DMS 273 (cell line): ENCODE measurements at regions not wholly inside any gene's neighbourhood (a gene's known extent, or its start where the extent isn't known, plus 50 kb on each side); places are given as distances from the start of the nearest gene placed in this dataset.

Source experiments
- DNase-seq: peaks from one replicate; lab custom pipeline; 2025; ENCODE audit not compliant: unreplicated experiment; lab: John Stamatoyannopoulos, UW

GRCh38 chr1:186557147-186557777 is 96.3 kb upstream of the PDC start:
- DNase-seq = no peak

DNA sequence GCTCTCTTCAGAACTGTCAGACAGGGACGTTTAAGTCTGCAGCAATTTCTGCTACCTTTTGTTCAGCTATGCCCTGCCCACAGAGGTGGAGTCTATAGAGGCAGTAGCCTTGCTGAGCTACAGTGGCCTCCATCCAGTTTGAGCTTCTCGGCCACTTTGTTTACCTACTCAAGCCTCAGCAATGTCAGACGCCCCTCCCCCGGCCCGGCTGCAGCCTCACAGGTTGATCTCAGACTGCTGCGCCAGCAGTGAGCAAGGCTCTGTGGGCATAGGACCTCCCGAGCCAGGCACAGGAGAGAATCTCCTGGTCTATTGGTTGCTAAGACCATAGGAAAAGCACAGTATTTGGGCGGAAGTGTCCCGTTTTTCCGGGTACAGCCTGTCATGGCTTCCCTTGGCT is 89.9 kb upstream of the PDC start:
- no peak for DNase-seq

GRCh38 chr1:186541003-186541402 is 80.1 kb upstream of the PDC start:
- DNase-seq = no peak

- no peak for DNase-seq
Measured at GRCh38 chr1:186540521-186540920, 79.6 kb upstream of the PDC start.

DNA sequence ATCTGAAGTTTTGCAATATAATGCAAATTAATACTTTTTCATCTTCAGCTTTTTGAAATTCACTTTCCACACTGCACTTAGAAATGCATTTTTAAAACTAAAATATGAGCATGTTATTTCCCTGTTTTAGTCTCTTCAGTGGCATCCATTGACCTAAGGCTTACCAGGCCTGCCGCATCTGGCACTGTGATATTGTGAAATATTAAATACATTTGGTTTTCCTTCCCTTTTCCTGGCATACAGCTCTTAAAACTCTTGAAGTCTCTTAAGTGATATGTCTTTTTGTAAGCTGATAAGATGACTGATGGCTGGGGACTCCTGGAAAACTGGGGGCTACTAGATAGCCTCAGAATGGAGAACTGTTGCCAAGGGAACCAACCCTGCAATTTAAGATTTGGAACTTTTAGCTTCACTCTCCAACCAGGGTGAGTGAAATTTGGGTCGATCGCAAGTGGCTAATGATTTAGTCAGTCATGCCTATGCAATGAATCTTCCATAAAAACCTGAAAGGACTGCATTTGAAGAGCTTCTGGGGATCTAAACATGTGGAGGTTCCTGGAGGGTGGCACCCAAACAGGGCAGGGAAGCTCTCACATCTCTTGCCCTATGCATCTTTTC is 75.5 kb upstream of the PDC start:
- DNase-seq = no peak

DNA sequence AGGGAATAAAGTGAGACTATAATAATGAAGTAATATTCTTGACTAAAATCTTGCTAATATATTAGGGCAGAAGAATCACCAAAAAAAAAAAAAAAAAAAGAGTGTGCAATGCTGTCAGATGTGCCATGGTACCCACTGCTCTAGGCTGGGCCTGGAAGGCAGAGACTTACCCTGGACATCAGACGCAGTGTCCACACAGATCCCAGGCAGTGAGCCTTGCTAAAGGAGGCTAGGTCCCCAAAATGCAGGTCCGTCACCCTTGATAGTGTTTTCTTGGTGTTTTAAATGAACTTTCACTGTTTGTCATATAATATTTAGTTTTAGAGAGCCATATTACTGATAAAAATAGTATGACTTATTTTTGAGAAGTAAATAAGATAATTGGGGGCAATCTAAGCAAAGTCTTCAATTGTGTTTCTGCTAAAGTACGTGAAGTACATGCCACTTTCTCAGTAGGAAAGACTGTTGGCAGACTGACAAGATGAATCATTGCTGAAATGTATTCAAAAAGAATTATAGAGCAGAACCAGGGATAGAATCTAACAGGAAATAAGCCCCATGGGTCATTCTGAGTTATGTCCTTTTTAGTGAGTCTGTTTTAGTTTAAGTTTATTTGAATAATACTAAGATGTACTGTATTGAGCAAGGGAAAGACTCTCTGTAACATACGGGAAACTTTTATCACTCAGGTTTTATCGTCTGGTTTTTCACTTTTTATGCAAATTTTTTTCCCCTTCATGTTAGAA is 74.6 kb upstream of the PDC start:
- DNase-seq = peak; percentile 1

- no peak for DNase-seq
Measured at GRCh38 chr1:186534401-186534800, 73.5 kb upstream of the PDC start.

DNA sequence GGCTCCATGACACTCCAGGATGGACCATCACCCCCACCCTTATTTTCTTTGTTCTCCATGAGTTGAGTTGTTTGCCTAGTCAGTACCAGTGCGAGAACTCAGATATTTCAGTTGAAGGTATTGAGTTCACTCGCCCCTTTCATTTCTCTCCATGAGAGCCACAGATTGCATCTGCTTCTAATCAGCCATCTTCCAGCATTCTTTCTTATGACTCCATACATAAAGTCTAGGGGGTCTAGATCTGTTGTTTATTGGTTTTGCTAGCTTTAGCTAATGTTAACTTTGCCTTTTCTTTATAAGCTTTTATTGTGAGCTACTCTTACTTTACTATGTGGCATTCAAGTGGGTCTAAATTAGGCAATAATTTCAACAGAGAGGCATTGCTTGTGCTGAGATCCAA is 71.6 kb upstream of the PDC start:
- DNase-seq = no peak

DNA sequence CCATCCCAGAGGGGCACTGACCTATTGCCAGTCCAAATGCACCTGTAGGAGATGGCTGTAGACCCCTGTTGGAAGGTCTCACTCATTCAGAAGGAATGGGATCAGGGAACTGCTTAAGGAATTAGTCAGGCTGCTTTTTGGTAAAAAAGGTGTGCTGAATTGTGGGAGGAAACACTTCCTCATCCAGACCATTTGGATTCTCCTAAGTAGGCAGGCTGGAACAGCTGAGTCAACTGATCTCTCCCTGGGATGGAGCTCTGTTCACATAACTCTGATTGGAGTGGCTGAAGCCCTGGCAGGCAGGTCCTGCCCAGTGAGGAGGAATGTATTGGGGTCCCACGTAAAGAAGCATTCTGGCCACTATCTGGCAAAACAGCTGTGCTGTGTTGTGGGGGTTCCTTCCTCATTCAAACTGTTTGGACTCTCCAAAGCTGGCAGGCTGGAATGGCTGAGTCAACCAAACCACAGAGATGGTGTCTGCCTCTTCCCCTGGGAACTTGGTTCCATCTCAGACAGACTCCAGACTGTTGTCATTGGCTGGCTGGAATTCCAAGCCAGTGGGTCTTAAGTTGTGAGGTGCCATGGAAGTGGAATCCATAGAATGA is 70.7 kb upstream of the PDC start:
- no peak for DNase-seq

DNA sequence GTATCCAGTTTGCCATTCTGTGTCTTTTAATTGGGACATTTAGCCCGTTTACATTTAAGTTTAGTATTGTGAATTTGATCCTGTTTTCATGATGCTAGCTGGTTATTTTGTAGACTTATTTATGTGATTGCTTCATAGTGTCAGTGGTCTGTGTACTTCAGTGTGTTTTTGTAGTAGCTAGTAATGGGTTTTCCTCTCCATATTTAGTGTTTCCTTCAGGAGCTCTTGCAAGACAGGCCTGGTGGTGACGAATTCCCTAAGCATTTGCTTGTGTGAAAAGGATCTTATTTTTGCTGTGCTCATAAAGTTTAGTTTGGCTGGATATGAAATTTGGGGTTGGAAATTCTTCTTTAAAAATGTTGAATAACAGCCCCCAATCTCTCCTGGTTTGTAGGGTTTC is 69.2 kb upstream of the PDC start:
- no peak for DNase-seq

- DNase-seq = no peak
Measured at GRCh38 chr1:186519982-186520381, 59.1 kb upstream of the PDC start.

GRCh38 chr1:186518822-186519381 is 58.0 kb upstream of the PDC start:
- no peak for DNase-seq

GRCh38 chr1:186518395-186518794 is 57.5 kb upstream of the PDC start:
- DNase-seq = no peak

GRCh38 chr1:186514367-186514766 is 53.5 kb upstream of the PDC start:
- DNase-seq = no peak

DNA sequence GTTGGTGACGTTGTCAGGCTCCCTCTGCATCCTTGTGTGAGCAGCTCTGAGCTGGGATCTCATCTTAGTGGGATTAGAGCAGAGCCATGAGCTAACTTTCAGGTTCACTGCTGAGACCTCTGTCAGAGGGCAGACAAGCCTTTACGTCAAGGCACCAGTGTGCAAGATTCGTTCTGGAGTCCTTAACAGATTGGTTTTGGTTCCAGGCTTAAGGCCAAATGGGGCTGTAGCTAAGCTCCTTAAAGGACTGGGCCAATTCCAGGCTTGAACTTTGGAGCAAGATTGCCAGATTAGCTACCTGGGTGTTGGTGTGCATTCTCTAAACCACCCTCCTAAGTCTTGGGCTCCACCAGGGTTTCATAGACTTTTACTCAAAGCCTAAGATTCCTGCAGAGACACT is 52.6 kb upstream of the PDC start:
- DNase-seq = no peak

GRCh38 chr1:186512698-186513457 is 52.0 kb upstream of the PDC start:
- DNase-seq = no peak

DNA sequence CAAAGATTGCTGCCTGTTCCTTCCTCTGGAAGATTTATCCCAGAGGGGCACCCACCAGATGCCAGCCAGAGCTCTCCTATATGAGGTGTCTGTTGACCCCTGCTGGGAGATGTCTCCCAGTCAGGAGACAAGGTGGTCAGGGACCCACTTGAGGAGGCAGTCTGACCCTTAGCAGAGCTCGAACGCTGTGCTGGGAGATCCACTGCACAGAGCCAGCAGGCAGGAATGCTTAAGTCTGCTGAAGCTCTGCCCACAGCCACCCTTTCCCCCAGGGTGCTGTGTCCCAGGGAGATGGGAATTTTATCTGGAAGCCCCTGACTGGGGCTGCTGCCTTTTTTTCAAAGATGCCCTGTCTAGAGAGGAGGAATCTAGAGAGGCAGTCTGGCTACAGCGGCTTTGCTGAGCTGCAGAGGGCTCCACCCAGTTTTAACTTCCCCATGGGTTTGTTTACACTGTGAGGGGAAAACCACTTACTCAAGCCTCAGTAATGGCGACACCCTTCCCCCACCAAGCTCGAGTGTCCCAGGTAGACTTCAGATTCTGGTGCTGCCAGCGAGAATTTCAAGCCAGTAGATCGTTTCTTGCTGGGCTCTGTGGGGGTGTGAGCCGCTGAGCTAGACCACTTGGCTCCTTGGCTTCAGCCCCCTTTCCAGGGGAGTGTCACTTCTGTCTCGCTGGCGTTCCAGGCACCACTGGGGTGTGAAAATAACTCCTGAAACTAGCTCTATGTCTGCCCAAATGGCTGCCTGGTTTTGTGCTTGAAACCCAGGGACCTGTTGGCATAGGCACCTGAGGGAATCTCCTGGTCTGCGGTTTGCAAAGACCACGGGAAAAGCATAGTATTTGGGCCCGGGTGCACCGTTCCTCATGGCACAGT is 51.1 kb upstream of the PDC start:
- DNase-seq = no peak
